Osteocyte (in vitro differentiated cells): ENCODE measurements at regions not wholly inside any gene's neighbourhood (a gene's known extent, or its start where the extent isn't known, plus 50 kb on each side); places are given as distances from the start of the nearest gene placed in this dataset.

ENCODE experiments used
- DNase-seq: peaks from one replicate; pipeline ENCODE4 v3.0.0; 2021; ENCODE audit warnings: mixed read lengths; ENCODE audit not compliant: unreplicated experiment; ENCODE audit errors: extremely low spot score
- H3K27ac Mint-ChIP-seq: one replicate; pipeline ENCODE4 v1.8.0; 2021; ENCODE audit warnings: mild to moderate bottlenecking, mixed read lengths; ENCODE audit not compliant: unreplicated experiment
- H3K27me3 Mint-ChIP-seq: one replicate; pipeline ENCODE4 v1.8.0; 2021; ENCODE audit warnings: mixed read lengths; ENCODE audit not compliant: unreplicated experiment
- H3K36me3 Mint-ChIP-seq: one replicate; pipeline ENCODE4 v1.8.0; 2021; ENCODE audit warnings: mixed read lengths; ENCODE audit not compliant: unreplicated experiment
- H3K4me1 Mint-ChIP-seq: one replicate; pipeline ENCODE4 v1.8.0; 2021; ENCODE audit warnings: mixed read lengths; ENCODE audit not compliant: unreplicated experiment
- H3K4me3 Mint-ChIP-seq: one replicate; pipeline ENCODE4 v1.8.0; 2021; ENCODE audit warnings: mild to moderate bottlenecking, moderate library complexity, mixed read lengths; ENCODE audit not compliant: unreplicated experiment
- H3K9me3 Mint-ChIP-seq: one replicate; pipeline ENCODE4 v1.8.0; 2021; ENCODE audit warnings: mixed read lengths; ENCODE audit not compliant: unreplicated experiment
- CTCF ChIP-seq: fragments of 200-600 bp; sonication (generic); IDR thresholded peaks from 2 replicates; pipeline ENCODE4 v1.5.0; 2021; ENCODE audit warnings: antibody characterized with exemption, mild to moderate bottlenecking, moderate library complexity

GRCh38 chr16:85249418-85250146, 137.3 kb upstream of the CIBAR2 start:
- DNase-seq = no peak
- TF ChIP-seq CTCF = no peak
- H3K4me1 Mint-ChIP-seq = peaks cover 10% of the 10 kb centered on the region
- H3K27ac Mint-ChIP-seq = no peak overlapping the region
- H3K9me3 Mint-ChIP-seq = no peaks in the 10 kb centered on the region
- no peaks in the 10 kb centered on the region for H3K27me3 Mint-ChIP-seq
- no peaks in the 10 kb centered on the region for H3K36me3 Mint-ChIP-seq
- H3K4me3 Mint-ChIP-seq = no peak overlapping the region

- Mint-ChIP-seq H3K4me3 (no peak overlapping the region), H3K36me3 (no peaks in the 10 kb centered on the region), H3K9me3 (no peaks in the 10 kb centered on the region), H3K27me3 (no peaks in the 10 kb centered on the region), H3K4me1 (peaks cover 10% of the 10 kb centered on the region), H3K27ac (no peak overlapping the region)
- TF ChIP-seq CTCF = no peak
- DNase-seq = no peak
Observed at GRCh38 chr16:85250147-85250463, 137.8 kb upstream of the CIBAR2 start.

GRCh38 chr16:85250609-85251223, 138.4 kb upstream of the CIBAR2 start:
- Mint-ChIP-seq H3K4me1 (peaks cover 5% of the 10 kb centered on the region), H3K27ac (no peak overlapping the region), H3K36me3 (no peaks in the 10 kb centered on the region), H3K4me3 (no peak overlapping the region), H3K27me3 (no peaks in the 10 kb centered on the region), H3K9me3 (no peaks in the 10 kb centered on the region)
- DNase-seq = no peak
- no peak for TF ChIP-seq CTCF

GRCh38 chr16:85251225-85251760, 139.0 kb upstream of the CIBAR2 start:
- H3K4me1 Mint-ChIP-seq = peaks cover 3% of the 10 kb centered on the region
- H3K4me3 Mint-ChIP-seq = no peak overlapping the region
- no peak for TF ChIP-seq CTCF
- DNase-seq = no peak
- H3K9me3 Mint-ChIP-seq = no peaks in the 10 kb centered on the region
- no peak overlapping the region for H3K27ac Mint-ChIP-seq
- H3K27me3 Mint-ChIP-seq = no peaks in the 10 kb centered on the region
- no peaks in the 10 kb centered on the region for H3K36me3 Mint-ChIP-seq

- peaks cover 1% of the 10 kb centered on the region for H3K4me1 Mint-ChIP-seq
- H3K36me3 Mint-ChIP-seq = no peaks in the 10 kb centered on the region
- H3K9me3 Mint-ChIP-seq = no peaks in the 10 kb centered on the region
- no peak overlapping the region for H3K27ac Mint-ChIP-seq
- no peak overlapping the region for H3K4me3 Mint-ChIP-seq
- no peak for DNase-seq
- H3K27me3 Mint-ChIP-seq = no peaks in the 10 kb centered on the region
- TF ChIP-seq CTCF = no peak
Observed at GRCh38 chr16:85252014-85252413, 139.7 kb upstream of the CIBAR2 start.
